ENCODE measurements at regions not wholly inside any gene's neighbourhood (a gene's known extent, or its start where the extent isn't known, plus 50 kb on each side); places are given as distances from the start of the nearest gene placed in this dataset.
A peak's percentile ranks its signal among the peaks of the same experiment; 100 is the strongest.
"Not testable (repeated sequence)": the region's sequence is repeated elsewhere in the genome, so short reads cannot be mapped to it uniquely, and the experiment has no call there.

DNA sequence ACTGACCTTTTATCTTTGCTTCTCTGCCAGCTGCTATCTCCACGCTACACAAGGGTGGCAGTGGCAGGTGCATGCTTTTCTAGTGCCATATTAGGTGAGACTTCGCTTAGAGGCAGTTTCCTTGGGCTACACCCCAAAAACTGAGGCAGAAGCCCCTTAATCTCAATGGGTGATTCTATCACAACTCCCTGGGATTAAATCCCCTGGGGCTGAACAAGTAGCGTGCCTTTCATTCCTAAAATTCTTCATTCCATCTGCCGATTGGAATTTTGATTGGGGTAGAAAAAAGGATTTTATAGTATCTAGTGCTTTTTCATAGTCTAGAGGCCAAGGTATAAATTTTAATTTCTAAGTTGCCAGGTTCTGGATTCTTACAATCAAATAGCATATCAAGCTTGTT is 1040.5 kb upstream of the ACVR2A start:
- no peak for DNase-seq (ENCODE audit: low spot score)

DNA sequence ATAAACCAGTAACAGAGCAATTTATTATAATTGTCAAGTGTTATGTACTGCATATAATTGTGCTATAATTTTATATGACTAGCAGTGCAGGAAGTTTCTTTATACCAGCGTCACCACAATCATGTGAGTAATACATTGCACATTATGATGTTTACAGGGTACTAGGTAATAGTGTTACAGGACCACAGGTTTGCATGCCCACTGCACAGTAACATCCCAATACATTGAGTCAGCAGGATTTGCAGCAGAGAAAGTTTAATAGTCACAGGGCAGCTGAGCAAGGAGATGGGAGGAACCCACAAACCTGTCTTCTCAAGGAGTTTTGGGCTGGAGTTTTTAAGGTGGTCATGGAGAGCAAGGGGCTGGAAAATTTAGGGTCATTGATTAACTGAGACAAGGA is 1042.9 kb upstream of the ACVR2A start:
- DNase-seq (ENCODE audit: low spot score) = no peak

DNA sequence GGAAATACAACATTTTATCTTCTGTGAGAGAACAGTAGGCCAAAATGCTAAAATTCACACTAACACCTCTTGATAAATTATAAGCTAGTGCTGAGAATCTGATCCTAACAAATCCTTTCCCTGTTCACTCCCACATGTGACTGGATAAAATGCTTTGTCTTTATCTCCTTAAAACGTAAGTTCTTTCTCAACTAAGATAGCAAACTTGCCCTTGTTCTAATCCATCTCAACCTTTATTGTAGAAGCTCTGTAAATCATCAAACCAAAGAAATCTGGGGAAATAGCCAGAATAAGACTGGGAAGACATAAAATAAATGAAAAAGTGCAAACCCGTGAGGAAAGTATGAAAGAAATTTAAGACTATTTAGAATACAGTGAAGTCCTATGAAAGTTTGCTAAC is 1058.4 kb upstream of the ACVR2A start:
- DNase-seq (ENCODE audit: low spot score) = no peak

DNA sequence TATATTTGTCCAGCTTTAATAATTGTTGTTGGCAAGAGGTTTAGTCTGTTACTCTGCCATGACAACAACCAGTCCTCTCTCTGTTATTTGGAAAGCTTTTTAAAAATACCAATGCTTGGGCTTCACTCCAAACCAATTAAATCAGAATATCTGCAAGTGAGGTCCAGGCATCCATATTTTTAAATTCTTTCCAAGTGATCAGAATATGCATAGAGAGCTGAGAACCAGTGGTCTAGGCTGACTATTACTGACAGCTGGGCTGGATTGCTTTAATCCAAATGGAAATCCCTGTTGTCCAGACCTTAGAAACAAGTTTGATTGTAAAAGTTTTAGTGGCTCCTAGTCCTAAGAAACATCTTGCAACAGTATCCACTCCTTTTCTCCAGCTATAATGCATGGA is 1059.7 kb upstream of the ACVR2A start:
- DNase-seq (ENCODE audit: low spot score) = no peak

DNA sequence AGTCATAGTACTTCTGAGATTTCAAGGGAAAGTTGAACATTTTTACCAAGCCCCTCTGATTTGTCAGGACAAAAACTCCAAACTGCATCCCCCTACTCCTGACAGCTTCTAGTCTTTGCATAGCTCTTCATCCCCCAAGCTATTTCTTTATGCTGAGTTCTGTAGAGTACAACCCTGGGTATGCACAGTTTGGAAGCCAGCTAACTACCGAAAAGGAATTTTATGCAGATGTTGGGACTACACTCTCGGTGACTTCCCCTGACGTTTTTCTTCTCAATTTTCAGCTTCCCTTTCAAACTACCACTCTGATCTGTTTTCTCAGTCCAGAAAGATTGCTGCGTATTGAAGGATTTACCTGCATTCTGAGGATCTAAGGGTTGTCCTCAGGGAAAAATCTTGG is 1060.2 kb upstream of the ACVR2A start:
- no peak for DNase-seq (ENCODE audit: low spot score)

DNA sequence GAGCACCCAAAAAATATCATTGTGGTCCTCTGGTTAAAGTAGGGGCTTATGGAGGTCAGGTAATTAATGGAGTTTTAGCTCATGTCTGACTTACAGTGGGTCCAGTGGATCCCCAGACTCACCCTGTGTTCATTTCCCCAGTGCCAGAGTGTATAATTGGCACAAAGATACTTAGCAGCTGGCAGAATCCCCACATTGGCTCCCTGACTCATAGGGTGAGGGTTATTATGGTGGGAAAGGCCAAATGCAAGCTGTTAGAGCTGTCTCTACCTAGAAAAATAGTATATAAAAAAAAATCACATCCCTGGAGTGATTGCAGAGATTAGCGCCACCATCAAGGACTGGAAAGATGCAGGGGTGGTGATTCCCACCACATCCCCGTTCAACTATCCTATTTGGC is 1067.6 kb upstream of the ACVR2A start:
- DNase-seq (ENCODE audit: low spot score) = no peak

DNA sequence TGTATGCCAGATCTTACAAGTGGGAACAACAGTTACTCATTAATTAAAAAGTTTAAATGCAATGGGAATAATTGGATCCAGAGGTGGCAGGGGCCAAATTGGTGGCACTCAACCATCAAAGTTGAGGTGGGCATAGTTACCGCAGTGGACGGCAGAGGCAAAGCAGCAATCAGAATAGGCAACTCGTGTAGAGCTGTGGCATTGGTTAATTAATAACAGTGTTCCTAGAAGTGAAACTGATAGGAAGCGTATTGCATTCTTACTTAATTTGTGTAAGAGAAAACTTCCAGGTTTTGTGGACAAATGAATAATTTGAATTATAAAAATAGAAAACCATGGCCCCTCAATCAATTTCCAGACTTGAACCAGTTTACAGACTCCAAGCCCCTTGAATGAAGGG is 1068.2 kb upstream of the ACVR2A start:
- no peak for DNase-seq (ENCODE audit: low spot score)

DNA sequence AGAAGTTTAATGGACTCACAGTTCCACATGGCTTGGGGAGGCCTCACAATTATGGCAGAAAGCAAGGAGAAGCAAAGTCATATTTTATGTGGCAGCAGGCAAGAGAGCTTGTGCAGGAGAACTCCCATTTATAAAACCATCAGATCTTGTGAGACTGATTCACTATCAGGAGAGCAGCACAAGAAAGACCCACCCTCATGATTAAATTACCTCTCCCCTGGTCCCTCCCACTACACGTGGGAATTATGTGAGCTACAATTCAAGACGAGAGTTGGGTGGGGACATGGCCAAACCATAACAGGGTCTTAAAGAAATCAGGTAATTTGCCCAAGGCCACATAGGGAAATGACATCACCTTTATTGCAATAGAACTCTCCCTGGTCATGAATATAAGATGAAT is 1073.3 kb upstream of the ACVR2A start:
- DNase-seq (ENCODE audit: low spot score) = no peak

DNA sequence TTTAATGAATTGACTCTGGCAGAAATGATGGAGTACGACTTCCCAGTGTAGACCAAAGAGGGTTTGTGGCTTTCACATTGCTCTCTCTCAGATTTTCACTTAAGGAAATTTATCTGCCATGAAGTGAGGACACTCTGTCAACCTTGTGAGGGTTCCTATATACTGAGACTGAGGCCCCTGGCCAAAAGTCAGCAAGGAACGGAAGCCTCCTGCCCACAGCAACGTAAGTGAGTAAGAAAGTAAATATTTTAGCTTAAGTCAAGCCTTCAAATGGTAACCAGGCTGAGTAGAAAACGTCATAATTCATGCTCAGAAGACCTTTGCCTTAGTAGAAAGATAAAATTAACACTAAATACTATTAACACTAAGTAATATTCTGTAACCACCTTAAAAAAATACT is 1080.5 kb upstream of the ACVR2A start:
- DNase-seq (ENCODE audit: low spot score) = no peak

DNA sequence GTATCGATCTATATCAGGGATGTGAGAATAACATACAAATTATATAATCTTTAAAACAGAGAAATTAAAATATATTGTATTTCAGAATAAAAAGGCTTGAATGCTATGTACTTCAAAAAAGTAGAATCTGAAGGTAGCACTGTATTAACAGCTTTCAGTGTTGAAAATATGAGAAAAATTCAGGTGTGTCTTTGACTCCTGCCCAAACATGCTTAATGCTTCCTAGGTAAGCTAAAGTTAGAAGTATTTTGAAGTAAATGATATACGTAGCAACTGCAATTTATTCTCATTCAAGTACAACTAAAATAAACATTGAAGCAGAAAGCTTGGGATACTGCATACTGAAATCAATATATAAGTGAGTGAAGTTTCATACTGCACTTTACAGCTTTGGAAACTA is 1082.0 kb upstream of the ACVR2A start:
- no peak for DNase-seq (ENCODE audit: low spot score)

DNA sequence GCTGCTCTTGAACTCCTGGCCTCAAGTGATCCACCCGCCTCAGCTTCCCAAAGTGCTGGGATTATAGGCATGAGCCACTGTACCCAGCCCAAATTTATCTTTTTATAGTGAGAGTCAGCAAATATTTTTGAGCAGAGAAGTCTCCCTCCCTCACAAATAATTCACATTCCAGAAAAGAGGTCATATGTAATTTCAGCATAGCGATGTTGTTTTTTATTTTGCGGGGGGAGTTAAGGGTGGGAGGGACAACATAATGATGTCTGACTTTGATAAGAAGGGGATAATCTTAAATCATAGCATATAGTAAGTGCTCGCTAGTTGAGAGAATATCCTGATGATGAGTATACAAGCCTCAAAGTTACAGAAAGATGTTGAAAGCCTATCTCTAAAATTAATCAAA is 1090.2 kb upstream of the ACVR2A start:
- DNase-seq (ENCODE audit: low spot score) = no peak

DNA sequence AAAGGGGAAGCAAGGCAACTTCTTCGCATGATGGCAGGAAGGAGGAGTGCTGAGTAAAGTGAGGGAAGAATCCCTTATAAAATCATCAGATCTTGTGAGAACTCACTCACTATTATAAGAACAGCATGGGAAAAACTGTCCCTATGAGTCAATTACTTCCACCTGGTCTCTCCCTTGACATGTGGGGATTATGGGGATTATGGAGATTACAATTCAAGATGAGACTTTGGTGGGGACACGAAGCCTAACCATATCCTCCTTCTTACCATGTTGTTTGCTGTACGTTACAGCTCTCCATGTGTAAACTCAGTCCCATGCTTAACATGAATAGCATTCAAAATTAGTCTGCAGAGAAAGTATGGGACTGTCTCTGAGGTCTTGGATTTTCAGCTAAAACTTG is 1096.8 kb upstream of the ACVR2A start:
- no peak for DNase-seq (ENCODE audit: low spot score)

DNA sequence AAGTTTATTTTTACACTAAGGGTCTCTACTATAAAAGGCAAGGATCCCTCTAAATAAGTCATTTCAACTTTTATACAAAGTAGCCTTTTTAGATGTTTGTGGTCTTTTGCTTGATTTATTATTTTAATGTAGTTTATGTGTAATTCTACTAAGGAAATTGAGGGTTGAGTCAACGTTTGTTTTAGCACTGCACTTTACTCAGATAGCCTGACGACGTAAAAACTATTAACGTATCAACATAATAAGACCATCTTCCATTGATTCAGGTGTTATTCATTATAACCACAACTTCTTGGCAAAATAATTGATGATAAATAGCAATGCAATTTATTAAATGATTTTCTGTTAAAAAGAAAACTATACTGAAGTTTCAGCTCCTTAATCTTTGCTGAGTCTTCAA is 1103.6 kb upstream of the ACVR2A start:
- DNase-seq (ENCODE audit: low spot score) = no peak

DNA sequence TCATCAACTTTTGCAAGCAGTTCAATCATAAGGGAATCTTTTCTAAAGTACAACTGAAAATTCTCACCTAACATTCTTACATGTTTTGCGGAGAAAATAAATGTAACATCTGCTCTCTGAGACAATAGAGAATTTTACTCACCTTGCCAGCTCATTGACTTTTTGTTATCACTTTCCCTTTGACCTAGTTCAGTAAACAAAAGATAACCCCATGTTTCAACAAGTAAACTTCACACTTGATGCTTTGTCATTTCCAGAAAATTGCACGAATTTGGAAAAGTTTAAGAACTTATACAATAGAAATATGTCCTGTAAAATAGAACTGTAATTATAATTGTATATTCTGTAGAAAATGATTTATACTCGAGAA is 1110.0 kb upstream of the ACVR2A start:
- no peak for DNase-seq (ENCODE audit: low spot score)

DNA sequence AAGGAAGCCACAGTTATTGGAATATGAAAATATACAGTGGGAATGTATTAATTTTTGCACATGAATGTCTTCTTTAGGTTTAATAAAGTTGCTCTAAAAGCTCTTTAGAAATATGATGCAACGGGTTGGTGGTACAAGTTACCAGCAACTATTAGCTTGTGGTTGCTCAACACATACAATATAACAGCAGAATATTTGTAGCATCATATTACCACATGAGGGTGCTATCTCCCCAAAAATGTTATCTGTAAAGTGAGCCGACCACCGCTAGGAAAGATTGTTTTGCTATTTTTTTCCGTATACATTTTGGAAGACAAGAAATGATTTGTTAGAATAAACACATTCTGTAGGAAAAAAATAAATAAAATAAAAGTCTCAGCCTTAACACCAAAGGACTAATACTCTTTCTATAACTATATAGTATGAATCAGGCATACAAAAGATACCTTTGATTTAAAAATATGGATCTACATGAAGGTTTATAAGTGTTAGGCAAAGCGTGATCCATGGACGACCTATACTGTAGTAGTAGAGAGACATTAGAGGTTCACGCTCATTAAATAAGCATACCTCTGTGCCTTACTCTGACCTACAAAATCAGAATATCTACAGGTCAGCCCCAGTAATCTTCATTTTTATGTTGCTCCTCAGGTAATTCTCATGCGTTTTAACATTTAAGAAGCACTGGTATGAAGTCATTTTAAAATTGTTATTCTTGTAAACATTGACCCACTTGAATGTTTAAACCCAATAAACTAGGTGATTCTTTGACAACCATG is 1110.6 kb upstream of the ACVR2A start:
- DNase-seq (ENCODE audit: low spot score) = peak; percentile 64

DNA sequence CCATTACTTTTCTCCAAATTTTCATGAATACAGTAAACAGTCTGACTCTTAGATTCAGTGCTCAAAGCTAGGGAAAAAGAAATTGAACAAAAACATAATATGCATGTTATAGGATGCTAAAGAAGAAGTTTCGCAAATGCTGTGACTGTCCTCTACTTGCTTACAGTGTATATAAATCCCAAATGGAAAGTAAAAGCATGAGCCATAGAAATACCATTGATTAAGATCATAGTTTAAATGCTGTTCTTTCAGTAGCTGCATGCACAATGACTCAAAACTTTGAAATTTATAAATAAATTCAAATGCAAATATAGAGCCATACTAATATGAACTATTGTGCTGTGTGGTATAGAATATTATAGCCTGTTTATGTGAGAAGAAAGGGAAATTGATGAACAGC is 1113.9 kb upstream of the ACVR2A start:
- DNase-seq (ENCODE audit: low spot score) = no peak

DNA sequence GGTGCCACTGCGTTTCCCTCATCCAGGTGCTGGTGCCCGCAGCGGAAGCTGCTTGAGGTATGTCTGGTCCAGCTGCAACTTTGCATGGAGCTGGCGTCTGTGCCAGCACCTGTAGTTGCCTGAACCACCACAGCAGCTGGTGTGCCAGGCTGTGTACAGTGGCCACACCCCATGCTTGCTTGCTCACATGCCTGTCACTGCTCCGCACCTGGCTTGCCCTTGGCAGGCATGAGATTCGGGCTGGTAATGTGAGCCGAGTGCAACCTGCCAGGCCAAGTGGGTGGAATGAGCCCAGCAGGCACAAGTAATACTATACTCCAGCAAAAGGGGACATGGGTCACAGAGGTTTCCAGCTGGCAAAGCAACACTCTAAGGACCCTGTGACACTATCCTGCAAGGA is 1123.3 kb upstream of the ACVR2A start:
- no peak for DNase-seq (ENCODE audit: low spot score)

DNA sequence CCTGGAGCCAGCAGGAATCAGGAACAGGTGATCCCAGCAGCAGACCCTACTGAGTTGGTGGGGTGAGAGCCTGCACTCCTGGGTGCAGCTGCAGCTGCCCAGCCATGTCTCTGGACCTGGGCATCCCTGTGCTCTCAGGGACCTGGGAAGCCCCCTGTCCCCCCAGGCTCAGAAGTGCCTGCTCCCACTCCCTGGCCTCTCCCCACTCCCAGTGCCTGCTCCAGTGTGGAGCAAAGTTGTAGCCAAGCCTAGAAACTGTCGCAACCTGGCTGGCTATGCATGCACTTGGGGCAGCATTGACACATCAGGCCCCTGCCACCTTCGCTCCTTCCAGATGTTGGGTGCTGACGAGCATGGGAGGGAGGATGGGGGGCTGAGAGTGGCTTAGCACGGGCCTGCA is 1124.7 kb upstream of the ACVR2A start:
- DNase-seq (ENCODE audit: low spot score) = no peak

DNA sequence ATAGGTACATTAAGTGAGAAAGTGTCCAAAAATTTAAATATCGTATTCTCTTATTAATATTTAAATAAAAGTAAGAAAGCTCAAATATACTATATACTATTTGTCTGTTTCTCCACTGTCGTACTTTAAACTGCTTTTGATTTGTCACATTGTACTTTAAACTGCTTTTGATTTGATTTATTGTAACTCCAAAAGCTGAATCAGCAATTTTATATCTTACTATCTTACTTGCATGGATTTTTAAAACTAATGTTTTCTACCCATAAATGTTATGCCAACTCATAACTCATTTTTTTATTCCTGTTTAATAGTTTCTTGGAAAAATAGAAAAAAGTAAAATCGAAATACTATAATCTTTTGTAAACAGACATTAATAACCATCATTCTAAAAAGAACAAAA is 1128.2 kb upstream of the ACVR2A start:
- no peak for DNase-seq (ENCODE audit: low spot score)

DNA sequence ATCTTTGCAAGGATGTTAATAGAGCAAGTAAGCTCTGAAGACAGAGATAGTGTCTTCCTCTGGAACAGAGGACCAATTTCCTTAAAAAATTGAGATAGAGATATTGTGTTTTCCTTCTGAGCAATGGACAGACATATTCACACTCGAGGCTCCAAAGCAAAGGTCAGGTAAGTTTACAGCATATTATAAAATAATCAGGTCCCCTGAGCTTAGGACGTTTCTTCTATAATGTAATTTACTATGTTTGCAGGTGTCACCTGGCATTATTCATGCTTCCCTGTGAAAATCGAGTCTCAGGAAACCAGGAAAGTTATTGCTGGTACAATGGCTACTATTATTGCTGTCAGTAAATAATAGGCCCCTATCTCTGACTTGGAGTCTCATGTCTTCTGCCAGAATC is 1135.8 kb upstream of the ACVR2A start:
- DNase-seq (ENCODE audit: low spot score) = no peak

DNA sequence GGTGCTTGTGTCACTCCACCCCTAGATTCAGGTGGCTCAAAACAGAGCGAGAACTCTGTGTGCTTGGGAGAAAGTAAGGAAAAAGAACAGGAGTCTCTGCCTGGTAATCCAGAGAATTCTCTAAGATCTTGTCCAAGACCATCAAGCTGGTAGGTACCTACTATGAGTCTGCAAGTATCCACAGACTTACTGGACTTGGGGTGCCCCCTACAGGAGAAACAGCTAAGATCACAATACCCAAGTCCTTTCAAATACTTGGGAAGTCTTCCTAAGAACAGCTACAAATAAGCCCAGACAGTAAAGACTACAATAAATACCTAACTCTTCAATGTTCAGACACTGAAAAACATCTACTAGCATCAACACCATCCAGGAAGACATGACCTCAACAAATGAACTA is 1143.6 kb upstream of the ACVR2A start:
- no peak for DNase-seq (ENCODE audit: low spot score)

DNA sequence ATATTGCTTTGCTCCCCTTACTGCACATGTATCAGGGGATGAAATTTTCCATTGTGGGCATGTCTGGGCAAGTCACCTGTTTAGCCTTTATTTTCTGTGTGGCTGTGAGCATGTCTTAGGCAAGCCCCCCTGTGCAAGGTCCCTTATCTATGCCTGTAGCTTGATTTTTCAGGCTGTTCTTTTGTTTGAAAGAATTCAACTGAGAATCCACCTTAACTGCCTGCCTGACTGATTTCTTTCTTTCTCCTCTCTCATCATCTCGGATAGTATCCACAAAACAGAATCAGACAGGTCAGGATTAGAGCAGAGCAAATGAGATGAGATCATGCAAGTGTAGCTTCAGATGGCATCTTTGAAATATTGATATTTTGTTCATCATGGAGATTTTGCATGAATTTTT is 1147.5 kb upstream of the ACVR2A start:
- no peak for DNase-seq (ENCODE audit: low spot score)

DNA sequence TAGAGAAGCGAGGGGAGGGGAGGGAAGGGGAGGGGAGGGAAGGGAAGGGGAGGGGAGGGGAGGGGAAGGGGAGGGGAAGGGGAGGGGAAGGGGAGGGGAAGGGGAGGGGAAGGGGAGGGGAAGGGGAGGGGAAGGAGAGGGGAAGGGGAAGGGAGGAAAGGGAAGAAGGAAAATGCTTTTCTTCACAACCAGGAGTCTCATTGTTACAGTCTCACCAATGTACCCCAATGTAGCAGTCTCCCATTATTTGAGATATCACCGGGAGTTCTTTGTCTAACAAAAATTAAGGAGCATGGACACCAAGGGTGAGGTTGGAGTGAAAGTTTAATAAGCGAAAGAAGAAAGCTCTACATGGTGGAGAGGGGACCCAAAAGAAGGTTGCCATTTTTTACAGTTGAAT is 1148.0 kb upstream of the ACVR2A start:
- not testable (repeated sequence) for DNase-seq (ENCODE audit: low spot score)

DNA sequence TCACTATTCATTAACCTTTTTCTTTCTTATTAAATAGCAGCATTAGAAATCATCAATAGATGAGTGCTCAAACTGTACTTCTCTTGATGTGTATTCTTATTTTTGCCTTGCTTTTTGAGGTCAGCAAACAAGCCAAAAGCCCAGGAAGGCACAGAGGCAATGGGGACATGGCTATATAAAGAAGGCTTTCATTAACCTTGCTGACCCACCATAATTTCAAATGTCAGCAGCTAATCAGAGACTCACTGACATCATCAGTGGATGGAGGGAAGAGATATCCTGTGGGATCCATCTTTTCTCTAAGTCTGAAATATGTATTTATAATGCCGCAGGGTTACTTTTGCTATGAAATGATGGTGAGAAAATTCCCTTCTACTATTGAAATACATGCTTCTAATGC is 1162.8 kb upstream of the ACVR2A start:
- DNase-seq (ENCODE audit: low spot score) = no peak

DNA sequence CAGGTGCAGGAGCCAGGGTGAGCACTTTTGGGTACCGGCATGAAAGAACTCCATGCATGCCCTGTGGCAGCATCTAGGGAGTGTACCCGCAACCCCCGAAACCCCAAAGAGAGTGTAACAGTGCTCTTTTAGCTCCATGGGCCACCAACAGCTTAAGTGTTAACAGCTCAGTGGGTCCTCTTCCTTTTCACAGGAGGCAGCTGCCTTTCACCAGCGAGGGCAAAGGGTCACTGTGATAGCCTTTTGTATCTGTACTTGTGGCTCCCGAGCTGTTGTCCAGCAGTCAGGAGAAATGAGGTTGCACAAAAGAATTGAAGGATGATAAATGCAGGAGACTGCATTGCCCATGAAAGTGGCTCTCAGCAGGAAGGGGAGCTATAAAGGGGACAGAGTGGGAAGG is 1166.3 kb upstream of the ACVR2A start:
- no peak for DNase-seq (ENCODE audit: low spot score)

Measured in GM03348 (cell line).